Body of pancreas (tissue), 4 donors: ENCODE measurements at regions not wholly inside any gene's neighbourhood (a gene's known extent, or its start where the extent isn't known, plus 50 kb on each side); places are given as distances from the start of the nearest gene placed in this dataset.

Experiments
- CTCF ChIP-seq, 7 experiments: fragments of 450-650 bp in 4 of 7; fragments of 200-600 bp in 3 of 7; sonication (generic) in 3 of 7; IDR thresholded peaks; one replicate each; pipeline ENCODE4 v1.5.1; 2016 to 2019; ENCODE audit warnings: antibody characterized with exemption in 7 of 7
- POLR2A ChIP-seq, 3 donors: fragments of 450-650 bp; IDR thresholded peaks; one replicate each; pipeline ENCODE4 v1.6.1; 2016; ENCODE audit warnings: antibody characterized with exemption in 3 of 3, mild to moderate bottlenecking in 2 of 3

GRCh38 chr14:27886256-27886655 is 880.3 kb upstream of the FOXG1 start:
- no peak for TF ChIP-seq CTCF (IDR thresholded peaks at IDR 0.05)
- no peak for TF ChIP-seq POLR2A (IDR thresholded peaks at IDR 0.05)
